Neural crest cell (in vitro differentiated cells): ENCODE measurements at regions not wholly inside any gene's neighbourhood (a gene's known extent, or its start where the extent isn't known, plus 50 kb on each side); places are given as distances from the start of the nearest gene placed in this dataset.

Experiments
- DNase-seq: peaks from one replicate; pipeline ENCODE4 v3.0.0; 2021; ENCODE audit warnings: low read depth, mixed read lengths, low spot score
- H3K27ac Mint-ChIP-seq: one replicate; pipeline ENCODE4 v1.8.0; 2021; ENCODE audit warnings: mild to moderate bottlenecking, mixed read lengths; ENCODE audit not compliant: unreplicated experiment
- H3K27me3 Mint-ChIP-seq: 2 replicates; pipeline ENCODE4 v1.8.0; 2021; ENCODE audit warnings: low read depth, mild to moderate bottlenecking, mixed read lengths
- H3K36me3 Mint-ChIP-seq: 2 replicates; pipeline ENCODE4 v1.8.0; 2021; ENCODE audit warnings: low read depth, mild to moderate bottlenecking, mixed read lengths
- H3K4me1 Mint-ChIP-seq: 2 replicates; pipeline ENCODE4 v1.8.0; 2021; ENCODE audit warnings: mixed read lengths
- H3K4me3 Mint-ChIP-seq: one replicate; pipeline ENCODE4 v1.8.0; 2021; ENCODE audit warnings: mild to moderate bottlenecking, mixed read lengths
- H3K9me3 Mint-ChIP-seq: 2 replicates; pipeline ENCODE4 v1.8.0; 2021; ENCODE audit warnings: mixed read lengths
- CTCF ChIP-seq: fragments of 200-600 bp; sonication (generic); conservative IDR thresholded peaks from 2 replicates; pipeline ENCODE4 v1.5.0; 2021; ENCODE audit warnings: antibody characterized with exemption, mild to moderate bottlenecking

GRCh38 chr6:67643281-67643680 is 991.8 kb upstream of the ADGRB3 start:
- H3K4me1 Mint-ChIP-seq: no peaks in the 10 kb centered on the region
- H3K27ac Mint-ChIP-seq: no peak overlapping the region
- H3K9me3 Mint-ChIP-seq: no peaks in the 10 kb centered on the region
- no peak for DNase-seq
- H3K27me3 Mint-ChIP-seq: no peaks in the 10 kb centered on the region
- TF ChIP-seq CTCF: no peak
- H3K4me3 Mint-ChIP-seq: no peak overlapping the region
- no peaks in the 10 kb centered on the region for H3K36me3 Mint-ChIP-seq

- DNase-seq: no peak
- no peaks in the 10 kb centered on the region for H3K36me3 Mint-ChIP-seq
- H3K27me3 Mint-ChIP-seq: no peaks in the 10 kb centered on the region
- no peaks in the 10 kb centered on the region for H3K9me3 Mint-ChIP-seq
- no peaks in the 10 kb centered on the region for H3K4me1 Mint-ChIP-seq
- H3K4me3 Mint-ChIP-seq: no peak overlapping the region
- TF ChIP-seq CTCF: no peak
- no peak overlapping the region for H3K27ac Mint-ChIP-seq
Measured at GRCh38 chr6:67642582-67642981, 992.5 kb upstream of the ADGRB3 start.

- Mint-ChIP-seq H3K4me1 (no peaks in the 10 kb centered on the region), H3K36me3 (no peaks in the 10 kb centered on the region), H3K27me3 (no peaks in the 10 kb centered on the region), H3K9me3 (no peaks in the 10 kb centered on the region), H3K4me3 (no peak overlapping the region), H3K27ac (no peak overlapping the region)
- TF ChIP-seq CTCF: no peak
- DNase-seq: no peak
Measured at GRCh38 chr6:67640484-67640883, 994.6 kb upstream of the ADGRB3 start.

- no peak overlapping the region for H3K27ac Mint-ChIP-seq
- DNase-seq: no peak
- H3K36me3 Mint-ChIP-seq: no peaks in the 10 kb centered on the region
- no peaks in the 10 kb centered on the region for H3K4me1 Mint-ChIP-seq
- H3K4me3 Mint-ChIP-seq: no peak overlapping the region
- H3K27me3 Mint-ChIP-seq: no peaks in the 10 kb centered on the region
- TF ChIP-seq CTCF: no peak
- H3K9me3 Mint-ChIP-seq: peaks cover 4% of the 10 kb centered on the region
Measured at GRCh38 chr6:67639161-67639560, 995.9 kb upstream of the ADGRB3 start.

GRCh38 chr6:67634199-67634598 is 1000.9 kb upstream of the ADGRB3 start:
- Mint-ChIP-seq H3K27me3 (no peaks in the 10 kb centered on the region), H3K36me3 (no peaks in the 10 kb centered on the region), H3K4me1 (no peaks in the 10 kb centered on the region), H3K4me3 (no peak overlapping the region), H3K9me3 (peaks cover 10% of the 10 kb centered on the region), H3K27ac (no peak overlapping the region)
- no peak for TF ChIP-seq CTCF
- DNase-seq: no peak

- Mint-ChIP-seq H3K27ac (no peak overlapping the region), H3K4me1 (no peaks in the 10 kb centered on the region), H3K9me3 (peaks cover 10% of the 10 kb centered on the region), H3K27me3 (no peaks in the 10 kb centered on the region), H3K4me3 (no peak overlapping the region), H3K36me3 (no peaks in the 10 kb centered on the region)
- TF ChIP-seq CTCF: no peak
- DNase-seq: no peak
Measured at GRCh38 chr6:67633058-67633457, 1002.0 kb upstream of the ADGRB3 start.
